HUES64 (cell line): ENCODE measurements at regions not wholly inside any gene's neighbourhood (a gene's known extent, or its start where the extent isn't known, plus 50 kb on each side); places are given as distances from the start of the nearest gene placed in this dataset.

Source experiments
- H3K27ac ChIP-seq: 2 replicates; pipeline ENCODE4 v1.7.0; 2013; ENCODE audit warnings: low read depth, low read length, inconsistent platforms
- H3K27me3 ChIP-seq: 2 replicates; pipeline ENCODE4 v1.6.1; 2013; ENCODE audit warnings: mild to moderate bottlenecking, low read length; ENCODE audit not compliant: insufficient read depth
- H3K36me3 ChIP-seq: 2 replicates; pipeline ENCODE4 v1.6.1; 2013; ENCODE audit warnings: mild to moderate bottlenecking, low read length; ENCODE audit not compliant: insufficient read depth
- H3K4me1 ChIP-seq: 2 replicates; pipeline ENCODE4 v1.6.1; 2013; ENCODE audit warnings: mild to moderate bottlenecking, low read length, moderate library complexity; ENCODE audit not compliant: insufficient read depth
- H3K4me3 ChIP-seq: 2 replicates; pipeline ENCODE4 v1.5.1; 2013; ENCODE audit warnings: mild to moderate bottlenecking, low read length, moderate library complexity
- H3K9ac ChIP-seq: 2 replicates; pipeline ENCODE4 v1.6.1; 2013; ENCODE audit warnings: mild to moderate bottlenecking, low read depth, low read length
- H3K9me3 ChIP-seq: 2 replicates; pipeline ENCODE4 v1.6.1; 2013; ENCODE audit warnings: low read depth, low read length; ENCODE audit not compliant: insufficient read depth
- WGBS: fragments of 150-250, 120-280 bp; methylation state at CpG from one replicate; pipeline ENCODE4 v1.1.7; 2013; ENCODE audit warnings: missing lambda C conversion rate; 5-methylcytosine and 5-hydroxymethylcytosine counted together

- H3K27ac ChIP-seq: no peak overlapping the region
- no peaks in the 10 kb centered on the region for H3K36me3 ChIP-seq
- 0 out of 2 replicates have a peak, but pooled peaks cover 4% of the 10 kb centered on the region for H3K9me3 ChIP-seq
- no peaks in the 10 kb centered on the region for H3K4me1 ChIP-seq
- WGBS: 94% methylated on average over 4 of the region's 4 CpGs
- no peak overlapping the region for H3K4me3 ChIP-seq
- H3K9ac ChIP-seq: no peak overlapping the region
- H3K27me3 ChIP-seq: no peaks in the 10 kb centered on the region
Observed at GRCh38 chr7:81285142-81285871, 366.5 kb upstream of the SEMA3C start.

- Histone ChIP-seq H3K9me3 (0 out of 2 replicates have a peak, but pooled peaks cover 4% of the 10 kb centered on the region), H3K4me3 (no peak overlapping the region), H3K9ac (no peak overlapping the region), H3K4me1 (no peaks in the 10 kb centered on the region), H3K36me3 (no peaks in the 10 kb centered on the region), H3K27ac (no peak overlapping the region), H3K27me3 (no peaks in the 10 kb centered on the region)
- 88% methylated on average over 1 of the region's 1 CpG for WGBS
Observed at GRCh38 chr7:81284576-81284975, 365.7 kb upstream of the SEMA3C start.

- H3K27me3 ChIP-seq: no peaks in the 10 kb centered on the region
- no peak overlapping the region for H3K9ac ChIP-seq
- no peak overlapping the region for H3K27ac ChIP-seq
- 0 out of 2 replicates have a peak, but pooled peaks cover 2% of the 10 kb centered on the region for H3K9me3 ChIP-seq
- no peaks in the 10 kb centered on the region for H3K4me1 ChIP-seq
- H3K4me3 ChIP-seq: no peak overlapping the region
- H3K36me3 ChIP-seq: no peaks in the 10 kb centered on the region
Observed at GRCh38 chr7:81280531-81280930, 361.7 kb upstream of the SEMA3C start.

- H3K27ac ChIP-seq: no peak overlapping the region
- no peak overlapping the region for H3K9ac ChIP-seq
- H3K4me1 ChIP-seq: no peaks in the 10 kb centered on the region
- no peaks in the 10 kb centered on the region for H3K27me3 ChIP-seq
- H3K4me3 ChIP-seq: no peak overlapping the region
- no peaks in the 10 kb centered on the region for H3K36me3 ChIP-seq
- whole genome bisulfite sequencing: 90% methylated on average over 2 of the region's 2 CpGs
- H3K9me3 ChIP-seq: no peaks in the 10 kb centered on the region
Observed at GRCh38 chr7:81277691-81278090, 358.8 kb upstream of the SEMA3C start.

- no peak overlapping the region for H3K4me3 ChIP-seq
- H3K36me3 ChIP-seq: no peaks in the 10 kb centered on the region
Observed at GRCh38 chr7:81273601-81274397, 354.9 kb upstream of the SEMA3C start.

GRCh38 chr7:81272176-81272575 is 353.3 kb upstream of the SEMA3C start:
- no peak overlapping the region for H3K9ac ChIP-seq
- H3K9me3 ChIP-seq: 0 out of 2 replicates have a peak, but pooled peaks cover under 1% of the 10 kb centered on the region
- H3K4me3 ChIP-seq: no peak overlapping the region
- no peaks in the 10 kb centered on the region for H3K27me3 ChIP-seq
- 97% methylated on average over 1 of the region's 1 CpG for WGBS
- H3K36me3 ChIP-seq: no peaks in the 10 kb centered on the region
- no peaks in the 10 kb centered on the region for H3K4me1 ChIP-seq
- no peak overlapping the region for H3K27ac ChIP-seq

More at GRCh38 chr7:81273601-81274397, 354.9 kb upstream of the SEMA3C start:
- no peaks in the 10 kb centered on the region for H3K9me3 ChIP-seq
- no peaks in the 10 kb centered on the region for H3K27me3 ChIP-seq
- no peak overlapping the region for H3K27ac ChIP-seq
- WGBS: 75% methylated on average over 5 of the region's 6 CpGs
- H3K9ac ChIP-seq: no peak overlapping the region
- H3K4me1 ChIP-seq: no peaks in the 10 kb centered on the region

GRCh38 chr7:81268551-81268950 is 349.7 kb upstream of the SEMA3C start:
- 95% methylated on average over 1 of the region's 1 CpG for WGBS
- Histone ChIP-seq H3K9me3 (0 out of 2 replicates have a peak, but pooled peaks cover 12% of the 10 kb centered on the region), H3K4me3 (no peak overlapping the region), H3K27me3 (no peaks in the 10 kb centered on the region), H3K27ac (no peak overlapping the region), H3K9ac (no peak overlapping the region), H3K4me1 (no peaks in the 10 kb centered on the region), H3K36me3 (no peaks in the 10 kb centered on the region)

- Histone ChIP-seq H3K4me3 (no peak overlapping the region), H3K36me3 (no peaks in the 10 kb centered on the region), H3K4me1 (no peaks in the 10 kb centered on the region), H3K9me3 (peaks cover 13% of the 10 kb centered on the region; the same call in 1 of the 2 replicates), H3K27ac (no peak overlapping the region), H3K27me3 (no peaks in the 10 kb centered on the region), H3K9ac (no peak overlapping the region)
- 42% methylated on average over 2 of the region's 2 CpGs for WGBS
Observed at GRCh38 chr7:81267508-81267907, 348.7 kb upstream of the SEMA3C start.

GRCh38 chr7:81264116-81264515 is 345.3 kb upstream of the SEMA3C start:
- Histone ChIP-seq H3K4me1 (no peaks in the 10 kb centered on the region), H3K27me3 (no peaks in the 10 kb centered on the region), H3K36me3 (no peaks in the 10 kb centered on the region), H3K27ac (no peak overlapping the region), H3K4me3 (no peak overlapping the region), H3K9ac (no peak overlapping the region), H3K9me3 (peaks cover 29% of the 10 kb centered on the region; the same call in 1 of the 2 replicates)

GRCh38 chr7:81260152-81260551 is 341.3 kb upstream of the SEMA3C start:
- Histone ChIP-seq H3K4me3 (no peak overlapping the region), H3K9me3 (peaks cover 26% of the 10 kb centered on the region; the same call in 1 of the 2 replicates), H3K9ac (no peak overlapping the region), H3K27ac (no peak overlapping the region), H3K27me3 (no peaks in the 10 kb centered on the region), H3K36me3 (no peaks in the 10 kb centered on the region), H3K4me1 (no peaks in the 10 kb centered on the region)
- WGBS: no CpG with 5 or more reads among the region's 2 CpGs

- 60% methylated on average over 7 of the region's 7 CpGs for WGBS
- Histone ChIP-seq H3K27ac (no peak overlapping the region), H3K9ac (no peak overlapping the region)
Observed at GRCh38 chr7:81256991-81257390, 338.1 kb upstream of the SEMA3C start.

More at GRCh38 chr7:81256991-81257390, 338.1 kb upstream of the SEMA3C start:
- H3K4me3 ChIP-seq: no peak overlapping the region
- no peaks in the 10 kb centered on the region for H3K27me3 ChIP-seq
- H3K9me3 ChIP-seq: peaks cover 16% of the 10 kb centered on the region; the same call in 1 of the 2 replicates
- no peaks in the 10 kb centered on the region for H3K36me3 ChIP-seq
- peaks cover 4% of the 10 kb centered on the region; the same call in 1 of the 2 replicates for H3K4me1 ChIP-seq
